ENCODE measurements at regions not wholly inside any gene's neighbourhood (a gene's known extent, or its start where the extent isn't known, plus 50 kb on each side); places are given as distances from the start of the nearest gene placed in this dataset.
A peak's percentile ranks its signal among the peaks of the same experiment; 100 is the strongest.
"Not testable (repeated sequence)": the region's sequence is repeated elsewhere in the genome, so short reads cannot be mapped to it uniquely, and the experiment has no call there.

DNA sequence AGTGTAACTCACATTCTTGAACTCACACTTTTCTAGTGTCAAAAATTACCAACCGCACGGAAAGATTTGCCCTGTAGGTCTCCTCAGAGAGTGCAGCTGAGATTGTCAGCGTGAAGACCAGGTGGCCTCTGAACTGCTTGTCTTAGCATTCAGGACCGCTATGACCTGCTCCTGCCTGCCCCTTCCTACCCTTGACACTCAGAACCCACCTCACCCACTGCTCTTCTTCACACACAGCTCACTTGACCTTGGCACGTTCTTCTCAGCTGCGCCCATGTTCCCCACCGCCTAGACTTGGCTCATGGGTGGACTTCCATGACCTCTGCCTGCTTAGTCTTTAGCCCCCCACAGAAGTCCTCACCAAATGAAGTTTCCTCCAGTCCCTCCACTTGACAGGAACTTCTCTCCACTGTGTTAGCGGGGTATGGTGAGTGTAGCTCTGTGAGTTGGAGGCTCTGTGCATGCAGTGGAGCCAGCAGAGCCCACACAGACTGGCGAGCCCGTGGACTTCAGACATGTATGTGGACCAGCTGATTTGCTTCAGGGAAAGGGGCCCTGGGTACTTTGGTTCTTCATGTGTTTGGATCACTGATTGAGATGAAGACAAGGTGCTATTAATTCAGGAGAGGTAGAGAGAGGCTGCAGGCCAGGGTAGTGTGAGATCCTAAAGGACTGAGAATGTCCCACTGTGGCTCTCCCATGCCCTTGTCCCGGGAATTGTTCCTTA is 221.3 kb downstream of the OPA1 start:
- Histone ChIP-seq H3K9me3 (ENCODE audit: control insufficient read depth, low read length) (no peaks in the 10 kb centered on the region), H3K27me3 (ENCODE audit: control insufficient read depth, insufficient read depth, low read length, poor library complexity, severe bottlenecking) (no peaks in the 10 kb centered on the region), H3K36me3 (ENCODE audit: control insufficient read depth, insufficient read depth, low read length) (no peaks in the 10 kb centered on the region), H3K27ac (ENCODE audit: insufficient read depth, low read depth, low read length, poor library complexity, severe bottlenecking) (no peak overlapping the region), H3K4me1 (ENCODE audit: control insufficient read depth, insufficient read depth, low read length) (peaks cover 30% of the 10 kb centered on the region), H3K4me3 (ENCODE audit: insufficient read depth, low read depth, low read length) (no peak overlapping the region)
- 86 to 87% methylated on average over 11 of the region's 11 CpGs for WGBS, 2 experiments

DNA sequence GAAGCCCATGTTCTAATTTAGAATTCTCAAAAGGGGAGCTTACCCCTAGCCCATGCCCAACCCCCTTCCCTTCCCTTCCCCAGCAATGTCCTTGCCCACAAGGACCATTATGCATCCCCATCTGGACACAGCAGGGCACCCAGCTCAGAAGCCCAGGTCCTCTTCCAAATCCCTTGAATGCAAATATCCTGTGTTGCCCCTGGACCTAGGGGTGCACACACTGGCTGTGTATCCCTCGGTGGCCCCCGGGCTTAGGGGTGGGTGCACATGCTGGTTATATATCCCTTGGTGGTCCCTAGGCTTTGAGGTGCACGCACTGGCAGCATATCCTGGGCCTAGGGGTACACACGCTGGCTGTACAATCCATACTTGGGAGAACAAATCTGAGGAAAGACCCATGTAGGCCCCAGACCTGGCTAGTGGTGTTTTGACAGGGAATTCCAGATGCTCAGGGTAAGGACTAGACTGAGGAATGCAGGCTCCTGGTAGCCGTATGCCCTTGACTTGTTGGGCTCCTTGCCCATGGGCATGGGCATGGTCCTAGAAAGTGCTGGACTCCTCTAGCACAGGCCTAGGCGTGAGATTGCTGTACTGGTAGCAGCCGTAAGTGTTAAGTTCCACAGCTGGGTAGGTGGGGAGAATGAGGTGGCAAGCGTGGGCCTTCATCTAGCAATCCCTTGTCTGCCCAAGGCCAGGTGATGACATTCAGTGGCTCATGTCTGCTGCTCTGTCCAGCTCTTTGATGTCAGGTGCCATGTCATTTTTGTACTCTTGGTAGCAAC is 222.4 kb downstream of the OPA1 start:
- Histone ChIP-seq H3K9me3 (ENCODE audit: control insufficient read depth, low read length) (no peaks in the 10 kb centered on the region), H3K4me1 (ENCODE audit: control insufficient read depth, insufficient read depth, low read length) (peaks cover 32% of the 10 kb centered on the region), H3K27ac (ENCODE audit: insufficient read depth, low read depth, low read length, poor library complexity, severe bottlenecking) (no peak overlapping the region), H3K4me3 (ENCODE audit: insufficient read depth, low read depth, low read length) (no peak overlapping the region), H3K36me3 (ENCODE audit: control insufficient read depth, insufficient read depth, low read length) (no peaks in the 10 kb centered on the region), H3K27me3 (ENCODE audit: control insufficient read depth, insufficient read depth, low read length, poor library complexity, severe bottlenecking) (no peaks in the 10 kb centered on the region)
- WGBS, 2 experiments: 82 to 83% methylated on average over 8 of the region's 8 CpGs

DNA sequence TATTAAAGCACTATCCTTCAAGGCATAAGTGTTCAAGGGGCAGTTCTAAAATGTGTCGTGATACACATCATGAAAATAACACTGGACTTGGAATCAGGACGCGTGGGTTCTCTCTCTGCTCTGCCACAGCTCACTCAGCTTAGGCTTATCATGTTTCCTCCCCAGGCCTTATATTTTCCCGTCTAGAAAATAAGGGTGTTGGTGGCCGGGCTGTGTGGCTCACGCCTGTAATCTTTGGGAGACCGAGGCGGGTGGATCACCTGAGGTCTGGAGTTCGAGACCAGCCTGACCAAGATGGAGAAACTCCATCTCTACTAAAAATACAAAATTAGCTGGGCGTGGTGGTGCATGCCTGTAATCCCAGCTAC is 223.0 kb downstream of the OPA1 start:
- 85% methylated on average over 10 of the region's 10 CpGs for WGBS, 2 experiments
- peaks cover 32% of the 10 kb centered on the region for H3K4me1 ChIP-seq (ENCODE audit: control insufficient read depth, insufficient read depth, low read length)
- H3K27ac ChIP-seq (ENCODE audit: insufficient read depth, low read depth, low read length, poor library complexity, severe bottlenecking): no peak overlapping the region
- no peaks in the 10 kb centered on the region for H3K36me3 ChIP-seq (ENCODE audit: control insufficient read depth, insufficient read depth, low read length)
- no peak overlapping the region for H3K4me3 ChIP-seq (ENCODE audit: insufficient read depth, low read depth, low read length)
- no peaks in the 10 kb centered on the region for H3K27me3 ChIP-seq (ENCODE audit: control insufficient read depth, insufficient read depth, low read length, poor library complexity, severe bottlenecking)
- H3K9me3 ChIP-seq (ENCODE audit: control insufficient read depth, low read length): no peaks in the 10 kb centered on the region

DNA sequence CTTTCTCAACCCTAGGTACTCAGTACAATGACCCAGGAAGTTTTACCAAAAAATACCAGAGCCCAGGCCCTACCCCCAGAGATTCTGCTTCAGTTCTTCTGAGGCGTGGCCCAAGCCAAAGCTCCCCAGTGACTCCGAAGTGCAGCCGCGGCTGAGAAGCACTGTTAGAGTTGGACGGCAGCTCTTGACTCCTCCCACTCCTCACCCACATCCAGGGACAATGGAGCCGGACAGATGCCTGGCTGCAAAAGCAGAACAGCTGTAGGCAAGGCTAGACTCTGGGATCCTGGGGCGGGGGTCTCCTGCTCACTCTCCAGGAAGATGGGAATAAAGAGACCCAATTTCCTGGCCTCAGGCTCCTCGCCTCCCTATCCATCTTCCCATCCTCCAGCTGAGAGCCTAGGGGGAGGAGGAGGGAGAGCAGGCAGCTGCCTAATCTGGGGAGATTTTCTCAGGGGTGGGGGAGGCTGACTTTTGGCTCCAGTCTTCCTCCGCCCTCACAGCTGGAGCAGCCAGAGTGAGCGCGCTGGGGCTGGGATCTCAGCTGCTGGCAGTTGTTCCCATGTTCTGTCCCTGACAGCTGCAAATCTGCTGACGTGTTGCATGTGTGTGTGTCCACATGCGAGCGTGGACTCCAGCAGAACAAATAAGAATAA is 223.8 kb downstream of the OPA1 start:
- H3K36me3 ChIP-seq (ENCODE audit: control insufficient read depth, insufficient read depth, low read length): no peaks in the 10 kb centered on the region
- WGBS, 2 experiments: 10 to 11% methylated on average over 13 to 14 of the region's 14 CpGs
- H3K4me1 ChIP-seq (ENCODE audit: control insufficient read depth, insufficient read depth, low read length): peaks cover 32% of the 10 kb centered on the region
- no peak overlapping the region for H3K4me3 ChIP-seq (ENCODE audit: insufficient read depth, low read depth, low read length)
- H3K9me3 ChIP-seq (ENCODE audit: control insufficient read depth, low read length): no peaks in the 10 kb centered on the region
- H3K27ac ChIP-seq (ENCODE audit: insufficient read depth, low read depth, low read length, poor library complexity, severe bottlenecking): peak overlapping the region; percentile 57
- no peaks in the 10 kb centered on the region for H3K27me3 ChIP-seq (ENCODE audit: control insufficient read depth, insufficient read depth, low read length, poor library complexity, severe bottlenecking)

DNA sequence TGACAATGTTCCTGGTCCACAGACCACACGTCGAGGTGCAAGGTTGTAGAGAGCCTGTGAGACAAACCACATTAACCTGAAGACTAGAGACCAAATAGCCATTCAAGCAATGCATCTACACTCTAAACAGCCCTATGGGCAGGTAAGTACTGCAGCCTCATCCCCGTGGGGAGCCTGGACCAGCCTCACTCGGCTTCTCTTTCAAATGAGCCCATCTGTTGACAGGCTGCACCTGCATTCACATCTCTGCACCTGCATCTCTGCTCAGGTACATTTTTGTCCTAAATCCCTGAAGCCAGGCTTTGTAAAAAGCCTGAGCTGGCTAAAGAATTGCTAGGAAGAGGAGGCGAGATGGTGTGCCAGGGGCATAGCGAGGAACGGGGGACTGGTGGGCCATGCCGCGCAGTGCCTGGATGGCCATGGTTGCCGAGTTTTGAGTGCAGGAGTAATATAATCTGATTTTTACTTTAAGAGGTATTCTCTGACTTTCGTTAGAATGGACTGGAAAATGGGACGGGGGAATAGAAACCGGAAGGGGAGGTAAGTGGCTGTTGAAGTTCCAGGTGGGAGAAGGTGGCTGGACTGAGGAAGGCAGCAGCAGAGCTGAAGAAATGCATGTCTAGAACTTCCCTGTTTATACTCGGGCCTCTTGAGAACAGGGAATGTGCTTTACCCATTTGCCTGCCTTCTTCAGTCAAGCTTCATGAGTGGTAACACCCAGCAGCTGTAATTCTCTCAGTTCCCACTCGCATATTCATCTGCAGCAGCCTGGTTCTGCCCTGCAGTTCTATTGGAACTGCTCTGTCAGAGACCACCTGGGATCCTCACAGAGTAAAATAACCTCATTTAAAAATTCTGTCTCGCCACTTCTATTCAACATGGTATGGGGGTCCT is 226.4 kb downstream of the OPA1 start:
- peaks cover 23% of the 10 kb centered on the region for H3K4me1 ChIP-seq (ENCODE audit: control insufficient read depth, insufficient read depth, low read length)
- no peaks in the 10 kb centered on the region for H3K9me3 ChIP-seq (ENCODE audit: control insufficient read depth, low read length)
- no peak overlapping the region for H3K4me3 ChIP-seq (ENCODE audit: insufficient read depth, low read depth, low read length)
- no peaks in the 10 kb centered on the region for H3K27me3 ChIP-seq (ENCODE audit: control insufficient read depth, insufficient read depth, low read length, poor library complexity, severe bottlenecking)
- H3K27ac ChIP-seq (ENCODE audit: insufficient read depth, low read depth, low read length, poor library complexity, severe bottlenecking): no peak overlapping the region
- no peaks in the 10 kb centered on the region for H3K36me3 ChIP-seq (ENCODE audit: control insufficient read depth, insufficient read depth, low read length)
- 84 to 87% methylated on average over 16 of the region's 16 CpGs for WGBS, 2 experiments

DNA sequence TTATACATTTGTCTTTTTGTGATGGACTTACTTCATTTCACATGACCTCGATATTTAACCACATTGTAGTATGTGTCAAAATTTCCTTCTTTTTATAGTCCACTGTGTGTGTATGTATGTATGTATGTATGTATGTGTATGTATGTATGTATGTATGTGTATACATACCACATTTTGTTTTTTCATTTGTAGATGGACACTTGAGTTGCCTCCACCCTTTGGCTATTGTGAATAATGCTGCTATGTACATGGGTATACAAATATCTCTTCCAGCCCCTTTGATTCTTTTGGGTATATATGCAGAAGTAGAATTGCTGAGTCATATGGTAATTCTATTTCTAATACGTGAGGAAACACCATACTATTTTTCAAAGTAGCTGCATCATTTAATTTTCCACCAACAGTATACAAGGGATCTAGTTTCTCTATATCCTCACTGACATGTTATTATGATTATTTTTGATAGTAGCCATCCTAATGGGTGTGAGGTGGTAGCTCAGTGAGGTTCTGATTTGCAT is 228.2 kb downstream of the OPA1 start:
- Histone ChIP-seq H3K4me3 (ENCODE audit: insufficient read depth, low read depth, low read length) (no peak overlapping the region), H3K27ac (ENCODE audit: insufficient read depth, low read depth, low read length, poor library complexity, severe bottlenecking) (no peak overlapping the region), H3K27me3 (ENCODE audit: control insufficient read depth, insufficient read depth, low read length, poor library complexity, severe bottlenecking) (no peaks in the 10 kb centered on the region), H3K4me1 (ENCODE audit: control insufficient read depth, insufficient read depth, low read length) (peaks cover 33% of the 10 kb centered on the region), H3K9me3 (ENCODE audit: control insufficient read depth, low read length) (no peaks in the 10 kb centered on the region), H3K36me3 (ENCODE audit: control insufficient read depth, insufficient read depth, low read length) (no peaks in the 10 kb centered on the region)
- 90% methylated on average over 2 of the region's 2 CpGs; no CpG with 5 or more reads in 1 of the 2 experiments for WGBS, 2 experiments

DNA sequence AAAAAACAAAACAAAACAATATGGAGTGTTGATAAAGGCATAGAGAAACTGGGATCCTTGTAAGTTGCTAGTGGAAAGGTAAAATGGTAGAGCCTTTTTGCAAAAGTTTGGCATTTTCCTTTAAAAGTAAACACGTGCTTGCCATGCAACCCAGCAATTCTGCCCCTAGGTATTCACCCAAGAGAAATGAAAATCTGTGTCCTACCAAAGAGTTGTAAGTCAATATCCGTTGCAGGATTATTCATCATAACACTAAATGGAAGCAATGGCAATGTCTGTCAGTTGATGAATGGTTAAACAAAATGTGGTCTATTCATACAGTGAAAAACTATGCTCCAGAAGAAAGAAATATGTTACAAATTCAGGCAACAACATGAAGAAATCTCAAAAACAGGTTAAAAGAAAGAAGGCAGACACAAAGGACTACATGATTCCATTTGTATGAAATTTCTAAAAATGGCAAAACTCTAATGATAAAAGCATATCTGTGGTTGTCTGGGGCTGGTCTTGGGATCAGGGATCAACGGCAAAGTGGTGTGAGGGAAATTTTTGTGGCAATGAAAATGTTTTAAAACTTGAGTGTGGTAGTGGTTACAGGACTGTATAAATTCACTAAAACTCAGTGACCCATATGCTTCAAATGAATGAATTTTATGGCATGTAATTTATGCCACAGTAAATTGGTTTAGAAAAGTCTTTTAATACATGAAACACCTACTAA is 229.6 kb downstream of the OPA1 start:
- H3K4me1 ChIP-seq (ENCODE audit: control insufficient read depth, insufficient read depth, low read length): peaks cover 37% of the 10 kb centered on the region
- H3K36me3 ChIP-seq (ENCODE audit: control insufficient read depth, insufficient read depth, low read length): no peaks in the 10 kb centered on the region
- no peak overlapping the region for H3K4me3 ChIP-seq (ENCODE audit: insufficient read depth, low read depth, low read length)
- no peaks in the 10 kb centered on the region for H3K9me3 ChIP-seq (ENCODE audit: control insufficient read depth, low read length)
- H3K27me3 ChIP-seq (ENCODE audit: control insufficient read depth, insufficient read depth, low read length, poor library complexity, severe bottlenecking): no peaks in the 10 kb centered on the region
- no peak overlapping the region for H3K27ac ChIP-seq (ENCODE audit: insufficient read depth, low read depth, low read length, poor library complexity, severe bottlenecking)
- 92 to 95% methylated on average over 3 of the region's 3 CpGs for WGBS, 2 experiments

DNA sequence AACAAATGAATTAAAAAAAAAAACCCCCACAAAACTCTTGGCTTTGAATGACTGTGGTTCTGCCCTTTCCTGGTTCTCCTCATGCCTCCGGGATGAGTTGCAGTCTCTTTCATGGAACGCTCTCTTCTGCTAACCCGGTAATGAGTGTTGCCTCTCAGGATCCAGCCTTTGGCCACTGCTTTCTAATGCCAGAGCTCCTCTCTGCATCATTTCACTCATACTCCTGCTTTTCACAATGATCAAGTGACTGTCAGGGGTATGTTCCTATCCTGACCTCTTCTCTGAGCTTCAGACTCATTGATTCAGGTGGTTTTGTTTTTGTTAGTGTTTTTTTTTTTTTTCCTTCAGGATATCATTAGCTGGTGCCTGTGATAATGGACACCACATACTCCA is 230.2 kb downstream of the OPA1 start:
- 72 to 79% methylated on average over 3 of the region's 3 CpGs for WGBS, 2 experiments
- H3K4me3 ChIP-seq (ENCODE audit: insufficient read depth, low read depth, low read length); H3K36me3 ChIP-seq (ENCODE audit: control insufficient read depth, insufficient read depth, low read length); H3K27ac ChIP-seq (ENCODE audit: insufficient read depth, low read depth, low read length, poor library complexity, severe bottlenecking); H3K9me3 ChIP-seq (ENCODE audit: control insufficient read depth, low read length); H3K27me3 ChIP-seq (ENCODE audit: control insufficient read depth, insufficient read depth, low read length, poor library complexity, severe bottlenecking): not testable (repeated sequence)
- H3K4me1 ChIP-seq (ENCODE audit: control insufficient read depth, insufficient read depth, low read length): peaks cover 38% of the 10 kb centered on the region

DNA sequence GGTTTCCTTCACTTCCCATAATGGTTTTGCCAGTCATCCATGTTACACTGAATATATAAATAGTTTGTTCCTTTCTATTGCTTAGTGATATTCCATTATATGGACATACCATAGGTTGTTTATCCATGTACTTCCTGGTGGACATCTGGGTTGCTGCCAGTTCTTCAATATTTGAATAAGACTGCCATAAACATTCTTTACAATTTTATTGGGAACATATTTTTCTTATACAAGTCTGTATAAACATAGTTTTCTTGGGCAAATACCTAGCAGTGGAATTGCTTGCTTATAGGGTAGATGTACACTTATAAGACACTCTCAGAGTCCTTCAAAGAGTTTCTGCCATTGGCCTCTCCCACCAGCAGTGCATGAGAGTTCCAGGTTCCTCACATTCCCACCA is 231.4 kb downstream of the OPA1 start:
- H3K27me3 ChIP-seq (ENCODE audit: control insufficient read depth, insufficient read depth, low read length, poor library complexity, severe bottlenecking): no peaks in the 10 kb centered on the region
- H3K4me1 ChIP-seq (ENCODE audit: control insufficient read depth, insufficient read depth, low read length): peaks cover 31% of the 10 kb centered on the region
- H3K36me3 ChIP-seq (ENCODE audit: control insufficient read depth, insufficient read depth, low read length): no peaks in the 10 kb centered on the region
- no peaks in the 10 kb centered on the region for H3K9me3 ChIP-seq (ENCODE audit: control insufficient read depth, low read length)
- H3K27ac ChIP-seq (ENCODE audit: insufficient read depth, low read depth, low read length, poor library complexity, severe bottlenecking): no peak overlapping the region
- H3K4me3 ChIP-seq (ENCODE audit: insufficient read depth, low read depth, low read length): no peak overlapping the region
